ENCODE measurements at regions not wholly inside any gene's neighbourhood (a gene's known extent, or its start where the extent isn't known, plus 50 kb on each side); places are given as distances from the start of the nearest gene placed in this dataset.

DNA sequence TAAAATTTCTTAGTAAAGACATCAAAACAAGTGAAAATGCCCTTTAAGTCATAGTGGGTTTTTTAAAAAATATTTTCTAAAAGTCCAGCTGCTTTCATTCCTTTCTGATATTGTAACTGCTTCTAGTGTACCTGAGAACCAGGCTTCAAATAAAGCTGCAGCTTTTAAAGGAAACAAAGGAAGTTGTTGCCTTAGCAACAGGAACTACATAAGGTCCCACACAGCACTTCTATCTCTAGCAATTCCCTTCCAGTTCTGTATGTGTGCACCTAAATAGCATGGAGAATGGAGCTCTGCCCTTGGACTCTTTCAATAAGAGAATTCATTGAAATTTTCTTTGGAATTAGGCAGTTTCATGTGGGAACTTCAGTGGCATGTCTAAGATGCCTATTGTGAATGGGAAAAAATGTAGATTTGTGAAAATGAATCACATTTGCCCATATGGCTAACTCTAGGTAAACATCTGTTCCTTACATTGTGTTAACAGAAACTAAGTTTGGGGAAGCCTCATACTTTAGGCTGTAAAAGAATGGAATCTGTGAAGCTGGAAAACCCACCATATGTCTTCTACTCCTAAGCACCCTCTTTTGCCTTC, 206.4 kb downstream of the KIF2B start:
- H3K4me3 ChIP-seq (ENCODE audit: low read length) = no peak overlapping the region
- TF ChIP-seq, protein P1, sequence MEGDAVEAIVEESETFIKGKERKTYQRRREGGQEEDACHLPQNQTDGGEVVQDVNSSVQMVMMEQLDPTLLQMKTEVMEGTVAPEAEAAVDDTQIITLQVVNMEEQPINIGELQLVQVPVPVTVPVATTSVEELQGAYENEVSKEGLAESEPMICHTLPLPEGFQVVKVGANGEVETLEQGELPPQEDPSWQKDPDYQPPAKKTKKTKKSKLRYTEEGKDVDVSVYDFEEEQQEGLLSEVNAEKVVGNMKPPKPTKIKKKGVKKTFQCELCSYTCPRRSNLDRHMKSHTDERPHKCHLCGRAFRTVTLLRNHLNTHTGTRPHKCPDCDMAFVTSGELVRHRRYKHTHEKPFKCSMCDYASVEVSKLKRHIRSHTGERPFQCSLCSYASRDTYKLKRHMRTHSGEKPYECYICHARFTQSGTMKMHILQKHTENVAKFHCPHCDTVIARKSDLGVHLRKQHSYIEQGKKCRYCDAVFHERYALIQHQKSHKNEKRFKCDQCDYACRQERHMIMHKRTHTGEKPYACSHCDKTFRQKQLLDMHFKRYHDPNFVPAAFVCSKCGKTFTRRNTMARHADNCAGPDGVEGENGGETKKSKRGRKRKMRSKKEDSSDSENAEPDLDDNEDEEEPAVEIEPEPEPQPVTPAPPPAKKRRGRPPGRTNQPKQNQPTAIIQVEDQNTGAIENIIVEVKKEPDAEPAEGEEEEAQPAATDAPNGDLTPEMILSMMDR (conservative IDR thresholded peaks at IDR 0.05; ENCODE audit: low read length) = no peak
- DNase-seq (ENCODE audit: low read depth) = no peak

DNA sequence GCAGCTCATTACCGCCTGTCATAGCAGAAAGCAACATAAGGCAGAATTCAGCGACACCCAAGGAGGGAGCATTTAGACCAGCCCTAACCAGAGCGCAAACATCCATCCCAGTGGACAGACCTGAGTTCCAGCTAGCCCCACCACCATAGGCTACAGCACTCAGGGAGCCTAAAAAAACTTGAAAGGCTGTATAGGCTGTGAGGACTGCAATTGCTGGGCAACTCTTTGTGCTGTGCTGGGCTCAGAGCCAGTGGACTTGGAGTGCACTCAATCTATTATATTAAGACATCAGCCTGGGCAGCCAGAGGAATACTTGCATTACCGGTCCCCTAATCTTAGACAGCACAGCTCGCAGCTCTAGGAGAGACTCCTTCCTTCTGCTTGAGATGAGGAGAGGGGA, 207.3 kb downstream of the KIF2B start:
- no peak overlapping the region for H3K4me3 ChIP-seq (ENCODE audit: low read length)
- TF ChIP-seq, protein P1 (conservative IDR thresholded peaks at IDR 0.05; ENCODE audit: low read length) = no peak
- DNase-seq (ENCODE audit: low read depth) = no peak

DNA sequence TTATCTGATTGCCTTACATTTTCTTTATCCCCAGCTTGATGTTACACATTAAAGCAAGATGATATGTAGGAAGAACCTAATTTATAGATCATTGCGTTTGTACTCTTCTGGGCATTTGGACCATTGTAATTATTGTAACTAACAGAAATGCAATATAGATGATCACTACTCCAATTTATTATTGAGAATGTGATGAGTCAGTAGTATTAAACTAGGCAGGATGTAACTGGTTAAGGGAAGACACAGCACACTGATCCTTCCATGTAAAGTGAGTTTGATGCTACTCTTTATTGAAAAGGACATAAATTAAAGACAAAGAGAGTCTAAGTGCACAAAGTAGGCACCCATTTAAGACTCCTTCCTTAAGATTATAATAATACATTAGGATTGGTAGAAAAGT, 223.8 kb downstream of the KIF2B start:
- TF ChIP-seq, protein P1 (conservative IDR thresholded peaks at IDR 0.05; ENCODE audit: low read length) = no peak
- no peak overlapping the region for H3K4me3 ChIP-seq (ENCODE audit: low read length)
- DNase-seq (ENCODE audit: low read depth) = no peak

DNA sequence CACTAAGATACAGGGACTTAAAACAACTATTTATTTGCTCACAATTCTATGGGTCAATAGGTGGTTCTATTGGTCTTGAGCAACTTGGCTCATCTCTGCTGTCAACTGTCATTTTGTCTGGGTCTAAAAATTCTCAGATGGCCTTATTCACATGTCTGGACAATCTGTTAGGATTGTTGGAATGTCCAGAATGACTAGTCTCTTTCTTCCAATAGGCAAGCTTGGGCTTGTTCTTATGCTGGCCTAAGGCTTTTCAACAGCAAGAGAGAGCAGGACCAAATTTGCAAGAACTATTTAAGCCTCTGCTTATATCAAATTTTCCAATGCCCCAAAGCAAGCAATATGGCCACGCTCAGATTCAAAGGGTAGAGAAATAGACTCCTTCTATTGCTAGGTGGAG, 240.9 kb downstream of the KIF2B start:
- no peak for DNase-seq (ENCODE audit: low read depth)
- TF ChIP-seq, protein P1 (conservative IDR thresholded peaks at IDR 0.05; ENCODE audit: low read length) = no peak
- H3K4me3 ChIP-seq (ENCODE audit: low read length) = no peak overlapping the region

DNA sequence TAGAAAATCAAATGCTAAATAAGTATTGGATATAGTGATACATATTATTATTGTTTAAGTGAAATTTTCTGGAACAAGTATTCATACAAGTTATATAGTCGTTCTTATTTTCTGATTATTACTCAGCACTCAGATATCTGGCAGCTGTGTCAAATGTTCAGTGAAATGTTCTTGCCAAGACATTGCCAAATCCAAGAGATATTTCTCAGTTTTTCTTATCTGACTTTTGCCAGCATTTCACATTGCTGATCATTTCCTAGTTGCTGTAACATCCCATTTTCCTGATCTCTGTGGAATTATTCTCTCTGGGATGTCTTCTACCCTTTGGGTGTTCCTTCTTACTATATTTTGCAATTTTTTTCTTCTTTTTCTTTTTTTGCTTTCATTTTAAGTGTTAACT, 262.3 kb downstream of the KIF2B start:
- no peak overlapping the region for H3K4me3 ChIP-seq (ENCODE audit: low read length)
- no peak for DNase-seq (ENCODE audit: low read depth)
- TF ChIP-seq, protein P1 (conservative IDR thresholded peaks at IDR 0.05; ENCODE audit: low read length) = no peak

DNA sequence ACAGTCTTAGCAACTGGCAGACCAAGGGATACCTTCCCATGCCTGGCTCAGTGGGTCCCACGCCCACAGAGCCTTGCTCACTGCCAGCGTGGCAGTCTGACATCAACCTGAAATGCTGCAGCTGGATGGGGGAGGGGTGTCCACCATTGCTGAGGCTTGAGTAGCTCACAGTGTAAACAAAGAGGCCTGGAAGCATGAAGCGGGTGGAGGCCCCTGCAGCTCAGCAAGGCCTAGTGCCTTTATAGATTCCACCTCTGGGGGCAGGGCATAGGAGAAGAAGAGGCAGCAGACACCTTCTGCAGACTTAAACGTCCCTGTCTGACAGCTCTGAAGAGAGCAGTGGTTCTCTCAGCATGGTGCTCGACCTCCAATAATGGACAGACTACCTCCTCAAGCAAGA, 263.2 kb downstream of the KIF2B start:
- DNase-seq (ENCODE audit: low read depth) = no peak
- no peak overlapping the region for H3K4me3 ChIP-seq (ENCODE audit: low read length)
- TF ChIP-seq, protein P1 (conservative IDR thresholded peaks at IDR 0.05; ENCODE audit: low read length) = no peak

DNA sequence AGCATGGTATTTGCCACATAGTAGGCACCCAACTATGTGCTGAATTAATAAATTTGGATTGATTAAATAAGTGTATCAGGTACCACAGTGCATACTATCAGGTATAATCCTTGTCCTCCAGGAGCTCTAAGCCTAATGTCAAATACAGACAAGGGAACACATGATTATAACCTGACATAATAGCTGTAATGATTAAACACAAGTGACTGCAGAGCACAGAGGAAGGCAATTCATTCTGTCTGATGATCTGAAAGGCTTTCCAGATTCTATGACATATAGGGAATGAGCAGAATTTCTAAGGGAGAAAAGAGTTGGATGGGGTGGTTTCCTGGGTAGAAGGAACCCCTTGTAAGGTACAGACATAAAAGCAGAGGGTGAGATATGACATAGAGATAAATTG, 273.5 kb downstream of the KIF2B start:
- H3K4me3 ChIP-seq (ENCODE audit: low read length) = no peak overlapping the region
- TF ChIP-seq, protein P1 (conservative IDR thresholded peaks at IDR 0.05; ENCODE audit: low read length) = no peak

More for the DNA sequence above, 273.5 kb downstream of the KIF2B start:
- no peak for DNase-seq (ENCODE audit: low read depth)

All from AG10803 (cell line).